ENCODE measurements at regions not wholly inside any gene's neighbourhood (a gene's known extent, or its start where the extent isn't known, plus 50 kb on each side); places are given as distances from the start of the nearest gene placed in this dataset.

DNA sequence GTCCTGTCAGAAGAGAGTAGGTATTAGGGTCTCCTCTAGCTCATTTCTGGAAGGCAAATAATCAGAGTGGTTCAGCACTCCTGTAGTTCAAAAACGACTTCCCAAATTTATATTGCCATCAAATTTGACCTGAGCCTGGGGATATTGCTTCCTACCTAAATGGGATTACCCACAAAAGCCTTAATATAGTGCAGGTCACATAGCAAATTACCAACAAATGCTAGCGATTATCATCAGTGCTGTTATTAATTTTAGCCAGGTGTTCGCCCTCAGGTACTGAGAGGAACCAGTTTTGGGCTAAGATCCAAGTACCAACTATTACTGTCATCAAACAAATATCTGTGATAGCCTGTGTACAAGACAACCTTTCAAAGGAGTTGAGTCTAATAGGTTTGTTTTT is 661.8 kb upstream of the PTBP2 start:
- intact Hi-C loops (cut with micrococcal nuclease): no loop called here
- no peaks in the 10 kb centered on the region for H3K4me1 Mint-ChIP-seq
- no peak overlapping the region for H3K27ac Mint-ChIP-seq
- no peak overlapping the region for H3K4me3 ChIP-seq (ENCODE audit: low read length)
- TF ChIP-seq, protein P1, sequence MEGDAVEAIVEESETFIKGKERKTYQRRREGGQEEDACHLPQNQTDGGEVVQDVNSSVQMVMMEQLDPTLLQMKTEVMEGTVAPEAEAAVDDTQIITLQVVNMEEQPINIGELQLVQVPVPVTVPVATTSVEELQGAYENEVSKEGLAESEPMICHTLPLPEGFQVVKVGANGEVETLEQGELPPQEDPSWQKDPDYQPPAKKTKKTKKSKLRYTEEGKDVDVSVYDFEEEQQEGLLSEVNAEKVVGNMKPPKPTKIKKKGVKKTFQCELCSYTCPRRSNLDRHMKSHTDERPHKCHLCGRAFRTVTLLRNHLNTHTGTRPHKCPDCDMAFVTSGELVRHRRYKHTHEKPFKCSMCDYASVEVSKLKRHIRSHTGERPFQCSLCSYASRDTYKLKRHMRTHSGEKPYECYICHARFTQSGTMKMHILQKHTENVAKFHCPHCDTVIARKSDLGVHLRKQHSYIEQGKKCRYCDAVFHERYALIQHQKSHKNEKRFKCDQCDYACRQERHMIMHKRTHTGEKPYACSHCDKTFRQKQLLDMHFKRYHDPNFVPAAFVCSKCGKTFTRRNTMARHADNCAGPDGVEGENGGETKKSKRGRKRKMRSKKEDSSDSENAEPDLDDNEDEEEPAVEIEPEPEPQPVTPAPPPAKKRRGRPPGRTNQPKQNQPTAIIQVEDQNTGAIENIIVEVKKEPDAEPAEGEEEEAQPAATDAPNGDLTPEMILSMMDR (IDR thresholded peaks at IDR 0.05): no peak
- no peak overlapping the region for H3K4me3 Mint-ChIP-seq
- H3K27me3 Mint-ChIP-seq (ENCODE audit: low read depth in 2 of 2): no peaks in the 10 kb centered on the region
- no peaks in the 10 kb centered on the region for H3K9me3 ChIP-seq (ENCODE audit: control insufficient read depth, insufficient read depth, low read length)
- DNase-seq: no peak
- H3K27me3 ChIP-seq (ENCODE audit: control insufficient read depth, insufficient read depth, low read length): no peaks in the 10 kb centered on the region
- H3K36me3 Mint-ChIP-seq: no peaks in the 10 kb centered on the region
- WGBS (ENCODE audit: insufficient coverage): 78% methylated on average over 3 of the region's 3 CpGs
- peaks cover 5 to 7% of the 10 kb centered on the region in 2 donors for H3K9me3 Mint-ChIP-seq
- no peak overlapping the region for H3K27ac ChIP-seq (ENCODE audit: low read length)
- ATAC-seq: no peak
- no peaks in the 10 kb centered on the region for H3K36me3 ChIP-seq (ENCODE audit: control insufficient read depth, insufficient read depth, low read length)
- H3K4me1 ChIP-seq (ENCODE audit: control insufficient read depth, insufficient read depth, low read length): no peaks in the 10 kb centered on the region

- intact Hi-C loops (cut with micrococcal nuclease): no loop called here
- H3K27ac ChIP-seq (ENCODE audit: low read length): no peak overlapping the region
- H3K9me3 Mint-ChIP-seq: peaks cover 5 to 9% of the 10 kb centered on the region in 2 donors
- ATAC-seq (no peak), DNase-seq (no peak)
- H3K4me3 Mint-ChIP-seq: no peak overlapping the region
- no peaks in the 10 kb centered on the region for H3K4me1 ChIP-seq (ENCODE audit: control insufficient read depth, insufficient read depth, low read length)
- no peaks in the 10 kb centered on the region for H3K36me3 ChIP-seq (ENCODE audit: control insufficient read depth, insufficient read depth, low read length)
- H3K9me3 ChIP-seq (ENCODE audit: control insufficient read depth, insufficient read depth, low read length): no peaks in the 10 kb centered on the region
- TF ChIP-seq, protein P1 (IDR thresholded peaks at IDR 0.05): no peak
- whole genome bisulfite sequencing (ENCODE audit: insufficient coverage): 78% methylated on average over 6 of the region's 6 CpGs
- no peaks in the 10 kb centered on the region for H3K4me1 Mint-ChIP-seq
- no peaks in the 10 kb centered on the region for H3K27me3 Mint-ChIP-seq (ENCODE audit: low read depth in 2 of 2)
- H3K4me3 ChIP-seq (ENCODE audit: low read length): no peak overlapping the region
- H3K27me3 ChIP-seq (ENCODE audit: control insufficient read depth, insufficient read depth, low read length): no peaks in the 10 kb centered on the region
- no peaks in the 10 kb centered on the region for H3K36me3 Mint-ChIP-seq
- no peak overlapping the region for H3K27ac Mint-ChIP-seq
These were observed 661.0 kb upstream of the PTBP2 start for GRCh38 chr1:96060621-96061020.

DNA sequence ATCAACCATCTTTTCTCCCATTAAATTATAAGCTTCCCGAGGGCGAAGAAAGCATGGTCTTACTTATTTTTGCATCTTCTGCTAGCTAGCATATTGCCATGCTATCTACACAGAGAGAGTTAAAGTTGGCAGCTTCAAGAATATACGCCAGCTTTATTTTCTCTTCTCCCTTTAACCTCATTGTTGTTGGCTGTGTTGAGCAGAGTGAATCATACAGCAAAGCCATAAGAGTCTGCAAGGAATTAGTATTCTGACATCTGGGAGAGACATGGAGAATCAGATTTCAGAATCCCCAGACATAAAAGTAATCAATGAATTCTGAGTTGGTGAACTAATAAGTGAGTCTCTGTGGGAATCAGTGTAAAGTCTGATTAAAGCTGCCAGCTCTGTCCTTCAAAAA is 649.6 kb upstream of the PTBP2 start:
- TF ChIP-seq, protein P1 (IDR thresholded peaks at IDR 0.05): no peak
- Histone ChIP-seq H3K27me3 (ENCODE audit: control insufficient read depth, insufficient read depth, low read length) (no peaks in the 10 kb centered on the region), H3K4me1 (ENCODE audit: control insufficient read depth, insufficient read depth, low read length) (no peaks in the 10 kb centered on the region), H3K36me3 (ENCODE audit: control insufficient read depth, insufficient read depth, low read length) (no peaks in the 10 kb centered on the region), H3K4me3 (ENCODE audit: low read length) (no peak overlapping the region), H3K9me3 (ENCODE audit: control insufficient read depth, insufficient read depth, low read length) (peaks cover 3% of the 10 kb centered on the region), H3K27ac (ENCODE audit: low read length) (no peak overlapping the region)
- no peak overlapping the region for H3K27ac Mint-ChIP-seq
- H3K36me3 Mint-ChIP-seq: peaks cover 11% of the 10 kb centered on the region
- DNase-seq (no peak), ATAC-seq (no peak)
- H3K4me3 Mint-ChIP-seq: no peak overlapping the region
- intact Hi-C loops (cut with micrococcal nuclease): no loop called here
- H3K9me3 Mint-ChIP-seq: peaks cover 13 to 29% of the 10 kb centered on the region in 2 donors
- H3K27me3 Mint-ChIP-seq (ENCODE audit: low read depth in 2 of 2): no peaks in the 10 kb centered on the region
- 83% methylated on average over 2 of the region's 3 CpGs for WGBS (ENCODE audit: insufficient coverage)
- no peaks in the 10 kb centered on the region for H3K4me1 Mint-ChIP-seq

DNA sequence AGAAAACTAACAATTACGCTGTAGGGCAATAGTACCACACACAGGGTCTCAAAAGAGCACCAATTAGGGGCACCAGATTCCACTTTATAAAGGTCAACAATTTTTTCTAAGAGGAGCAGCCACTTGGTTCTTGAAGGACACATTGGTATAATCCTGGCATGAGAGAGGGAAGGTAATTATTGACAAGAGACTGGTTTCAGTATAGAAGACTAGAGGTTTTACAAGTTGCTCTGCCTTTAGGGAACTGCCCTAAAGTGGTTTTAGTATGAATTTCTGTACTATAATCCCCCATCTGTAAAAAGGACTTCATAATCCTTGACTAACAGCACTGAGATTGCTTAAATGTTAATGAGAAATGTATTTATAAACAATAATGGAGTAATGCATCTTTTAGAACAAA is 648.5 kb upstream of the PTBP2 start:
- H3K27ac Mint-ChIP-seq: no peak overlapping the region
- no peak overlapping the region for H3K27ac ChIP-seq (ENCODE audit: low read length)
- peaks cover 11% of the 10 kb centered on the region for H3K36me3 Mint-ChIP-seq
- H3K27me3 Mint-ChIP-seq (ENCODE audit: low read depth in 2 of 2): no peaks in the 10 kb centered on the region
- no peak overlapping the region for H3K4me3 Mint-ChIP-seq
- H3K27me3 ChIP-seq (ENCODE audit: control insufficient read depth, insufficient read depth, low read length): no peaks in the 10 kb centered on the region
- TF ChIP-seq, protein P1 (IDR thresholded peaks at IDR 0.05): no peak
- no peaks in the 10 kb centered on the region for H3K36me3 ChIP-seq (ENCODE audit: control insufficient read depth, insufficient read depth, low read length)
- H3K4me1 Mint-ChIP-seq: no peaks in the 10 kb centered on the region
- DNase-seq (no peak), ATAC-seq (no peak)
- H3K4me3 ChIP-seq (ENCODE audit: low read length): no peak overlapping the region
- intact Hi-C loops (cut with micrococcal nuclease): no loop called here
- H3K4me1 ChIP-seq (ENCODE audit: control insufficient read depth, insufficient read depth, low read length): no peaks in the 10 kb centered on the region
- H3K9me3 ChIP-seq (ENCODE audit: control insufficient read depth, insufficient read depth, low read length): peaks cover 3% of the 10 kb centered on the region
- peaks cover 13 to 29% of the 10 kb centered on the region in 2 donors for H3K9me3 Mint-ChIP-seq
- WGBS (ENCODE audit: insufficient coverage): 88% methylated on average over 1 of the region's 1 CpG
